GM19452 (cell line): ENCODE measurements at regions not wholly inside any gene's neighbourhood (a gene's known extent, or its start where the extent isn't known, plus 50 kb on each side); places are given as distances from the start of the nearest gene placed in this dataset.

ENCODE experiments used
- ATAC-seq: cut with Tn5 transposase; IDR thresholded peaks from one replicate; pipeline ENCODE4 v1.9.1; 2021; ENCODE audit not compliant: unreplicated experiment

- no peak for ATAC-seq
Measured at GRCh38 chr11:32161293-32161692, 70.4 kb downstream of the RCN1 start.

- no peak for ATAC-seq
Measured at GRCh38 chr11:32162351-32162750, 71.5 kb downstream of the RCN1 start.

GRCh38 chr11:32162906-32163305 is 72.0 kb downstream of the RCN1 start:
- ATAC-seq: no peak

- no peak for ATAC-seq
Measured at GRCh38 chr11:32163557-32163956, 72.7 kb downstream of the RCN1 start.

GRCh38 chr11:32164836-32165235 is 74.0 kb downstream of the RCN1 start:
- ATAC-seq: no peak

- ATAC-seq: no peak
Measured at GRCh38 chr11:32168924-32169323, 78.0 kb downstream of the RCN1 start.

GRCh38 chr11:32171445-32171844 is 80.6 kb downstream of the RCN1 start:
- no peak for ATAC-seq

GRCh38 chr11:32172041-32172847 is 81.4 kb downstream of the RCN1 start:
- ATAC-seq: no peak

- no peak for ATAC-seq
Measured at GRCh38 chr11:32172848-32173834, 82.3 kb downstream of the RCN1 start.

- ATAC-seq: no peak
Measured at GRCh38 chr11:32173977-32174376, 83.1 kb downstream of the RCN1 start.

GRCh38 chr11:32176223-32176934 is 85.5 kb downstream of the RCN1 start:
- ATAC-seq: peak; percentile 71

GRCh38 chr11:32178692-32179091 is 87.8 kb downstream of the RCN1 start:
- ATAC-seq: no peak

- ATAC-seq: no peak
Measured at GRCh38 chr11:32183512-32183911, 92.6 kb downstream of the RCN1 start.

- peak; percentile 14 for ATAC-seq
Measured at GRCh38 chr11:32184041-32184722, 93.3 kb downstream of the RCN1 start.

GRCh38 chr11:32184723-32185376 is 94.0 kb downstream of the RCN1 start:
- ATAC-seq: peak; percentile 70

GRCh38 chr11:32186118-32186517 is 95.2 kb downstream of the RCN1 start:
- no peak for ATAC-seq

GRCh38 chr11:32187111-32187510 is 96.2 kb downstream of the RCN1 start:
- ATAC-seq: no peak

- no peak for ATAC-seq
Measured at GRCh38 chr11:32188785-32189184, 97.9 kb downstream of the RCN1 start.

GRCh38 chr11:32196137-32196536 is 105.3 kb downstream of the RCN1 start:
- no peak for ATAC-seq

GRCh38 chr11:32198053-32198452 is 107.2 kb downstream of the RCN1 start:
- ATAC-seq: no peak
